H9 (cell line): ENCODE measurements at regions not wholly inside any gene's neighbourhood (a gene's known extent, or its start where the extent isn't known, plus 50 kb on each side); places are given as distances from the start of the nearest gene placed in this dataset.

Source experiments
- DNase-seq: peaks from one replicate; pipeline ENCODE4 v3.0.0-alpha.2; 2017
- H2AFZ ChIP-seq: one replicate; pipeline ENCODE4 v1.6.1; 2013; ENCODE audit warnings: mild to moderate bottlenecking, low read length, control low read depth, moderate library complexity
- H2AK5ac ChIP-seq: 2 replicates; pipeline ENCODE4 v1.6.1; 2013; ENCODE audit warnings: low read length, control low read depth, mixed read lengths; ENCODE audit not compliant: insufficient read length
- H2BK120ac ChIP-seq: one replicate; pipeline ENCODE4 v1.6.1; 2013; ENCODE audit warnings: low read depth, mild to moderate bottlenecking, low read length, control low read depth, inconsistent platforms; ENCODE audit not compliant: poor library complexity, severe bottlenecking
- H2BK12ac ChIP-seq: 2 replicates; pipeline ENCODE4 v1.6.1; 2013; ENCODE audit warnings: low read length, control low read depth, mixed read lengths, low read depth; ENCODE audit not compliant: insufficient read length
- H2BK15ac ChIP-seq: 2 replicates; pipeline ENCODE4 v1.6.1; 2013; ENCODE audit warnings: low read depth, low read length, control low read depth
- H2BK20ac ChIP-seq: one replicate; pipeline ENCODE4 v1.6.1; 2013; ENCODE audit warnings: low read depth, mild to moderate bottlenecking, low read length, control low read depth, inconsistent platforms; ENCODE audit not compliant: poor library complexity, severe bottlenecking
- H2BK5ac ChIP-seq: 2 replicates; pipeline ENCODE4 v1.6.1; 2013; ENCODE audit warnings: low read length, control low read depth, mixed read lengths; ENCODE audit not compliant: insufficient read length
- H3K14ac ChIP-seq: 2 replicates; pipeline ENCODE4 v1.6.1; 2013; ENCODE audit warnings: low read length, control low read depth; ENCODE audit not compliant: insufficient read depth
- H3K18ac ChIP-seq: 2 replicates; pipeline ENCODE4 v1.6.1; 2013; ENCODE audit warnings: low read depth, mild to moderate bottlenecking, mixed read lengths, low read length, control low read depth; ENCODE audit not compliant: insufficient read length
- H3K23ac ChIP-seq: 2 replicates; pipeline ENCODE4 v1.6.1; 2013; ENCODE audit warnings: low read length, control low read depth, mixed read lengths, low read depth; ENCODE audit not compliant: insufficient read length
- H3K23me2 ChIP-seq: 2 replicates; pipeline ENCODE4 v1.6.1; 2013; ENCODE audit warnings: low read depth, mild to moderate bottlenecking, mixed read lengths, low read length, control low read depth; ENCODE audit not compliant: insufficient read length, poor library complexity, severe bottlenecking
- H3K27ac ChIP-seq: 2 replicates; pipeline ENCODE4 v1.5.1; 2013; ENCODE audit warnings: low read length, control low read depth, mixed read lengths, low read depth; ENCODE audit not compliant: insufficient read length
- H3K27me3 ChIP-seq: 2 replicates; pipeline ENCODE4 v1.6.1; 2013; ENCODE audit warnings: low read length, control low read depth, inconsistent platforms; ENCODE audit not compliant: insufficient read depth
- H3K4ac ChIP-seq: 2 replicates; pipeline ENCODE4 v1.6.1; 2013; ENCODE audit warnings: low read depth, mild to moderate bottlenecking, control low read depth, inconsistent platforms, low read length, moderate library complexity
- H3K4me1 ChIP-seq: 2 replicates; pipeline ENCODE4 v1.6.1; 2013; ENCODE audit warnings: low read length, control low read depth, inconsistent platforms; ENCODE audit not compliant: insufficient read depth
- H3K4me2 ChIP-seq: 2 replicates; pipeline ENCODE4 v1.6.1; 2013; ENCODE audit warnings: low read length, control low read depth, mixed read lengths; ENCODE audit not compliant: insufficient read length, insufficient read depth
- H3K56ac ChIP-seq: 2 replicates; pipeline ENCODE4 v1.6.1; 2013; ENCODE audit warnings: low read depth, mild to moderate bottlenecking, mixed read lengths, low read length, control low read depth; ENCODE audit not compliant: insufficient read length
- H3K79me1 ChIP-seq: 2 replicates; pipeline ENCODE4 v1.6.1; 2013; ENCODE audit warnings: low read depth, mild to moderate bottlenecking, moderate library complexity, low read length, control low read depth, inconsistent platforms; ENCODE audit not compliant: insufficient read depth, poor library complexity, severe bottlenecking
- H3K79me2 ChIP-seq: 2 replicates; pipeline ENCODE4 v1.6.1; 2013; ENCODE audit warnings: low read length, control low read depth, inconsistent platforms; ENCODE audit not compliant: insufficient read depth
- H3K9ac ChIP-seq: 2 replicates; pipeline ENCODE4 v1.6.1; 2013; ENCODE audit warnings: low read length, control low read depth, mixed read lengths; ENCODE audit not compliant: insufficient read length; ENCODE audit errors: extremely low read depth
- H3K9me3 ChIP-seq: one replicate; pipeline ENCODE4 v1.6.1; 2013; ENCODE audit warnings: low read depth, low read length, inconsistent platforms; ENCODE audit not compliant: control insufficient read depth
- H3T11ph ChIP-seq: one replicate; pipeline ENCODE4 v1.6.1; 2013; ENCODE audit warnings: mild to moderate bottlenecking, low read length, control low read depth, inconsistent platforms
- H4K20me1 ChIP-seq: one replicate; pipeline ENCODE4 v1.6.1; 2013; ENCODE audit not compliant: control insufficient read depth, insufficient read length, insufficient read depth
- H4K5ac ChIP-seq: 2 replicates; pipeline ENCODE4 v1.6.1; 2013; ENCODE audit warnings: low read depth, mild to moderate bottlenecking, mixed read lengths, low read length, control low read depth; ENCODE audit not compliant: insufficient read length
- H4K8ac ChIP-seq: replicated peaks from 2 replicates; pipeline ENCODE4 v1.6.1; 2013; ENCODE audit warnings: low read length, control low read depth, mixed read lengths, low read depth; ENCODE audit not compliant: insufficient read length
- H4K91ac ChIP-seq: 2 replicates; pipeline ENCODE4 v1.6.1; 2013; ENCODE audit warnings: low read depth, mild to moderate bottlenecking, moderate library complexity, mixed read lengths, low read length, control low read depth; ENCODE audit not compliant: insufficient read length
- H3K27ac Mint-ChIP-seq, 3 experiments: 2 replicates in 2 of 3; 3 replicates in 1 of 3; pipeline ENCODE4 v1.8.0; 2020 to 2021; ENCODE audit warnings: mixed read lengths in 3 of 3, mild to moderate bottlenecking in 1 of 3, moderate library complexity in 1 of 3
- H3K27me3 Mint-ChIP-seq: 2 replicates; pipeline ENCODE4 v1.8.0; 2021; ENCODE audit warnings: low read depth, mild to moderate bottlenecking, moderate library complexity, mixed read lengths
- H3K36me3 Mint-ChIP-seq, 3 experiments: 2 replicates in 2 of 3; 3 replicates in 1 of 3; pipeline ENCODE4 v1.8.0; 2020 to 2021; ENCODE audit warnings: low read depth in 3 of 3, mixed read lengths in 3 of 3; ENCODE audit not compliant: insufficient read depth in 1 of 3
- H3K4me1 Mint-ChIP-seq, 2 experiments: 2 replicates each; pipeline ENCODE4 v1.8.0; 2020; ENCODE audit warnings: mixed read lengths in 2 of 2
- H3K4me3 Mint-ChIP-seq, 2 experiments: 2 replicates in 1 of 2; 3 replicates in 1 of 2; pipeline ENCODE4 v1.8.0; 2020 to 2021; ENCODE audit warnings: mild to moderate bottlenecking in 2 of 2, mixed read lengths in 2 of 2, moderate library complexity in 1 of 2
- H3K9me3 Mint-ChIP-seq, 2 experiments: 2 replicates in 1 of 2; 3 replicates in 1 of 2; pipeline ENCODE4 v1.8.0; 2020; ENCODE audit warnings: mild to moderate bottlenecking in 2 of 2, mixed read lengths in 2 of 2, moderate library complexity in 1 of 2
- CTCF ChIP-seq: fragments of 200-600 bp; sonication (generic); conservative IDR thresholded peaks from 3 replicates; pipeline ENCODE4 v1.8.0; 2021; ENCODE audit warnings: antibody characterized with exemption, mild to moderate bottlenecking
- WGBS: extraction: QIAGEN DNeasy Blood & Tissue Kit; methylation state at CpG from one replicate; pipeline ENCODE4 v1.1.7; 2013; ENCODE audit warnings: missing lambda C conversion rate, low lambda C conversion rate, mixed read lengths; ENCODE audit not compliant: insufficient read length; ENCODE audit errors: extremely low coverage; 5-methylcytosine and 5-hydroxymethylcytosine counted together

GRCh38 chr6:78188891-78189290 lies 536.1 kb downstream of the MEI4 start:
- H3K4me1 Mint-ChIP-seq, result peaks cover 6 to 7% of the 10 kb centered on the region in 2 experiments
- Histone ChIP-seq H3K9me3 (peaks cover 4% of the 10 kb centered on the region), H3K4me2 (no peak overlapping the region), H2AFZ (no peak overlapping the region), H3T11ph (no peak overlapping the region), H3K23ac (no peak overlapping the region), H3K4ac (no peak overlapping the region), H2AK5ac (no peak overlapping the region), H2BK12ac (no peak overlapping the region), H2BK20ac (no peak overlapping the region), H2BK15ac (no peak overlapping the region), H3K14ac (no peak overlapping the region), H3K18ac (no peak overlapping the region), H4K91ac (no peak overlapping the region), H3K27ac (no peak overlapping the region), H3K4me1 (no peaks in the 10 kb centered on the region), H2BK120ac (no peak overlapping the region), H4K5ac (no peak overlapping the region), H3K9ac (no peak overlapping the region), H4K8ac (no peak overlapping the region), H3K27me3 (peaks cover 34% of the 10 kb centered on the region; the same call in 1 of the 2 replicates), H3K79me2 (no peaks in the 10 kb centered on the region), H3K23me2 (no peaks in the 10 kb centered on the region), H2BK5ac (no peak overlapping the region), H4K20me1 (no peaks in the 10 kb centered on the region), H3K56ac (no peak overlapping the region), H3K79me1 (no peaks in the 10 kb centered on the region)
- H3K36me3 Mint-ChIP-seq, result peaks cover 6 to 25% (median 13%) of the 10 kb centered on the region in 3 experiments
- TF ChIP-seq CTCF, result no peak
- H3K27me3 Mint-ChIP-seq, result peaks cover 90% of the 10 kb centered on the region
- H3K9me3 Mint-ChIP-seq, result peaks cover 33 to 41% of the 10 kb centered on the region in 2 experiments
- no peak overlapping the region for H3K4me3 Mint-ChIP-seq
- H3K27ac Mint-ChIP-seq, result no peak overlapping the region
- DNase-seq, result no peak
- no CpG with 5 or more reads among the region's 2 CpGs for WGBS
